ENCODE measurements at regions not wholly inside any gene's neighbourhood (a gene's known extent, or its start where the extent isn't known, plus 50 kb on each side); places are given as distances from the start of the nearest gene placed in this dataset.

DNA sequence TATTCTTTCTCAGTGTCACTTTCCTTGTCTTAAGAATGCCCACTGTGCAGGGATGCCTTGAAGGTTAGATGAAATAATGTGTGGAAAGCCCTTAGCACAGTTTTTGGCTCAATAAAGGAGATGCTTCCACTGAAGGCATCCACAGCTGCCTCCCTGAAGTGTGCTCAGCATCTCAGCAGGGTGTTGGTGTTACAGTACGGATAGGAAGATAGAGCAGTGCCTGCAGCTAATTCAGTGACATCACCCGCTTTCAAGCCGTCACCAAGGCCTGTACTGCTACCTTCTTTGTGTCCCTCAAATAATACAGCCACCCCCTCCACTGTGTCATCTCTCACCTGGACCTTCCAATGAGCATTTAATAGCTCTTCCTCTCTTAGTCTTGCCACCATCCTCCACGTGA is 59.0 kb downstream of the NDUFS5 start:
- no peak for DNase-seq

DNA sequence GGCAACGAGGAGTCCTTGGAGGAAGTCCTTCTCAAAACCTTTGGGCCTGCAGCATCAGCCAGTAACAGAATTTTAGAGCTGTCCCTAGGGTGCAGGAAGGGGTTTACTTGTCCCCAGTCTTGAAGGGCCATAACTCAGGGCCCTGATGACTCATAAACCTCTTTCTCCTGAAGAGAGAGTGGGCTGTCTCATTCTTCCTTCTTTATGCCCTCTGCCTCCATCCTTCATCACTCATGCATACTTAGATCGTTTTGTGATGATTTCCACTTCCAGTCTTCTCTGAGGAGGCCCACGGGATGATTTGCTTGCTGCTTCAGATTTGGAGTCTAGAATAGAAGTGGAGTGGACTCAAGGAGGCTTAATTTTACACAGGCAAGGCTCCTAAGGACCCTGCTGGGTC is 60.2 kb downstream of the NDUFS5 start:
- no peak for DNase-seq

- DNase-seq: no peak
These were observed 60.8 kb downstream of the NDUFS5 start for GRCh38 chr1:39086865-39087409.

DNA sequence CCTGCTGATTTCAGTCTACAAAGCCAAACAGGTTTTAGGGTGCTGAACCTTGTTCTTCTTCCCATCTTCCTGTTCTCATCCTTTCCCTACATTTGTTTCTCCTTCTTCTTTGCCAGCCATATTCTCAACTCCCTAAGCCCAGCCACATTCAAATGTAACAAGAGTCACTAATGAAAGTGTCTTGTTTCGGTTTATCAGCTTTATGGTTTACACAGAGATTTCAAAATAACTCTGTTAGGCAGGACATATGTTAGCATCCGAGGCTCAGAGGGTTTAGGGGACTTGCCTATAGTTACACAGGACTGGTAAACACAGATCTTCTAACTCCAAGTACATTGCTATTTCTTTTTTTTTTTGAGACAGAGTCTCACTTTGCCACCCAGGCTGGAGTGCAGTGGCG is 61.3 kb downstream of the NDUFS5 start:
- no peak for DNase-seq

DNA sequence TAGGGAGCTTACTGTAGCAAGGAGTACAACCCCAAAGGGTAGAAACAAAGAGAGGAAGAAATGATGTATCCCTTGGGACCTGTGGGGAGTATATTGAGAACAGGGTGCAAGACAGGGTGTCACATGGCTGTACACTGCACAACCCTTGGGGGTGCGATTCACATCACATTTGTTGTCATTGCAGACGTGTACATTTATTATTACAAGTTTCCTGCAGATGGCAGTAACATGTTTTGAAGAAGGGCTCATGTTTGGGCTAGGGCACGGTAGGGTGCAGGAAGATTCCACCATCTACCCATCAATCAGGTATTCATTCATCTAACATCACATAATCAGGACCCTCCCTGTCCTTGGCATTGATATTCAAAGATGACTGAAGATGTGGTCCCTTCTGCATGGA is 62.5 kb downstream of the NDUFS5 start:
- DNase-seq: no peak

GRCh38 chr1:39089931-39090521 is 63.9 kb downstream of the NDUFS5 start:
- no peak for DNase-seq

- no peak for DNase-seq
These were observed 64.7 kb downstream of the NDUFS5 start for GRCh38 chr1:39090757-39091380.

DNA sequence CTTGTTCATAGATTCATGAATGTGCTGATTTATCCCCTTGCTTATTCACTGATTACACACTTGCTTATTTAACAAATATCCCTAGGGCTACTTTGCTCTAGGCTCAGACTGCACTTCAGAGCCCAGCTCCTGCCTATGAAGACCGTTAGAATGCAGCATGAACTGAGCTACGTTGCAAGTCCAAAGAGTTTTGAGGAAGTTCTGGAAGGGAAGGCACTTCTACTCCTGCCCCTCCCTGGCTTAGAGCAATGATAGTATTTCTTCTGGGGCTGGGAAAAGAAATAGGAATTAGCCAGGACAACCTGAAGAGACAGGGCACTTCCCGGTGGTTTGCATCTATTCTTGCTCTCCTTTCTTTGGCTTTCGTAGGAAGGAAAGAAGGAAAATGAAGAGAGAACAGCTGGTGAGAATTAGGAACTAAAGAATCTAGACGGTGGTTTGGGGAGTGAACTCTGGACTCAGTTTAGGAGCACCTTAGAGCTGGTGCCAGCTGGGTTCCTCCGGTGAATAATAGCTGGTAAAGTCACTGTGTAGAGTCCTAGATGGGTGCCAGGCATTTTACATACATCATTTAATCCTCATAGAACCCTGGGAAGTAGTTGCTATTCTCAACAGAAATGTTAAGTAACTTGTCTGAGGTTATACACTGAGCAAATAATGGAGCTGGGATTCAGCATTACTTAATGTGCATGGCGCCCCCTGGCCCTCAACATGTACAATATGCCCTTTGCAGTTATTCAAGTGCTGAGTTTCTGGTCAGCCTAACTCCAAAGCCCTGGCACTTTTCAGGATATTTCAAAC is 65.9 kb downstream of the NDUFS5 start:
- peak; percentile 56 for DNase-seq

GRCh38 chr1:39094685-39095084 is 68.5 kb downstream of the NDUFS5 start:
- DNase-seq: no peak

GRCh38 chr1:39098546-39099250 is 72.5 kb downstream of the NDUFS5 start:
- DNase-seq: peak; percentile 66

DNA sequence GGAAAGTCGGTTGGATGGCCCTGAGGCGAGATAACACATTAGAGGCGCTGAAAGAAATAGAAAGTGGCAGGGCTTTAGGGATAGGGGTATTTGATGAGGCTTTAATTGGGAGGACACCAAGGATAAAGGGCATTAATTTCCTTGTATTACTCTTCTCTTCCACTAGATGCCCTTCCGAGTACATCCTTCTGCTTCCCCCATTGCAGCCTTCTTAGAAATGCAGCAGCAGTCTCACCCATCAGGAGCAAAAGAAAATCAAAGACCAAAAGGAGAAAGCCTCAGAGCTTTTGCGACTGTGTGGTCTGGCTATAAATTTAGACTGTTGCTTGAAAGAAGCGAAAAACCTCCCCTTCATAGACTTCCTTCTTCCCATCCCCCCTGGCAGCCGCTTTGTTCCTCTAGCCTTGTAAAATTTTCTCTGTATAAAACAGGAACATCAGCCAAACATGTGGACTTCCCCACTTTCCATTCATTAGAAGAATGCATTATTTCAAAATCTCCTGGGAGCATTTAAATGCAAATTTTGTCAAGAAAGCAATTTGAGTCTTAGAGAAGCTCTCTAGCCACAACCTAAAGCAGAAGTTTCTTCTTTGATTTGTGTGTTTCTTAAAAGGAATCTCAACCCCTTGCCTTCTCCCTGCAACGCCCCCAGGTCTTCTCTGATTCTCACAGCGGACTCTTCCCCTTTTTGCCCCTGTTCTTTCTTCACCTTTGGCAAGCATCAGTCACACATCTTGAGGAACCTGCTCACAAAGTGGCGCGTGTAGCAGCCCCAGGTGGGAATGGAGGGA is 76.6 kb downstream of the NDUFS5 start:
- DNase-seq: peak; percentile 37

GRCh38 chr1:39103328-39104157 is 77.4 kb downstream of the NDUFS5 start:
- DNase-seq: no peak

DNA sequence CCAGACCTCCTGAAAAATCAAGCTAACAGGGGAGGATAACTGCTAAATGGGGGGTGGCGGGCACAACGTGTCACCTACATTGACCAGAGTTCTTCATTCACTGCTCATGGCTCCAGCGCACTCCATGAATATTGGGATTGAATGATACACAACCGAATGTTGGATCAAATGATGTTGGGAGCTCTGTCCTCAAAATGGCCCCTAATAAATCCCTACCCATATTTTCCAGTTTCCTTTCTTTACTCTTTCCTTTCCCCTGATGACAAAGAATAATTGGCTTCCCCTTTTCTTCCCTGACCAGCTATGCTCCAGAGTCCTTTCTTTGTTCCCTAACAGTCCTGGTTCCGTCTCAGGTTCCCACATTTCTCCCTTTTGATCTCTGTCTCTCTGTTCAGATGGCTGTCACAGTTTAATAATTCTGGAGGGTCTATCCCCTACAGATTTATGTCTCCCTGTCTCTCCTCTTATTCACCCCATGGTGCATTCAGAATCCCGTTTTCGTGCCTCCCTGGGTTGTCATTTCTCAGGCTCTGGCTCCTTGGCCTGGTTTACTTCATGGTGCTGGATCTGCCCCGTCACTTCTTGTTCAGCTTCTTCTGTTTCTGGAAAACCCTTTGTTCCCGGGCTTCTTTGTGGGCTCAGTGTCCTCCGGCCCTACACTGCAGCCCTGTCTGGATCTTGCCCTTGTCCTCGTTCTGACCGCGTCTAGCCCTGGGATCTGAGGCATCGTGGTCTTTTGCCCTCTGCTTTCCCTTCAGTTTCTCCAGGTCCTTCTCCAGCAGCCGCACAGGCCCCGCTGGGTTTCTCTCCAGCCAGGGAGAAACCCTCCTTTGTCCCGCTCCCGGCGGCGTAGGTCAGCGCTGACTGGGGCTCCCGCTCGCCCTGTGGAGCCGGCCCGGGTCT is 78.3 kb downstream of the NDUFS5 start:
- no peak for DNase-seq

- peak; percentile 76 for DNase-seq
These were observed 79.1 kb downstream of the NDUFS5 start for GRCh38 chr1:39105061-39105840.

GRCh38 chr1:39105841-39106765 is 80.0 kb downstream of the NDUFS5 start:
- peak; percentile 55 for DNase-seq

GRCh38 chr1:39106801-39107327 is 80.7 kb downstream of the NDUFS5 start:
- DNase-seq: no peak

DNA sequence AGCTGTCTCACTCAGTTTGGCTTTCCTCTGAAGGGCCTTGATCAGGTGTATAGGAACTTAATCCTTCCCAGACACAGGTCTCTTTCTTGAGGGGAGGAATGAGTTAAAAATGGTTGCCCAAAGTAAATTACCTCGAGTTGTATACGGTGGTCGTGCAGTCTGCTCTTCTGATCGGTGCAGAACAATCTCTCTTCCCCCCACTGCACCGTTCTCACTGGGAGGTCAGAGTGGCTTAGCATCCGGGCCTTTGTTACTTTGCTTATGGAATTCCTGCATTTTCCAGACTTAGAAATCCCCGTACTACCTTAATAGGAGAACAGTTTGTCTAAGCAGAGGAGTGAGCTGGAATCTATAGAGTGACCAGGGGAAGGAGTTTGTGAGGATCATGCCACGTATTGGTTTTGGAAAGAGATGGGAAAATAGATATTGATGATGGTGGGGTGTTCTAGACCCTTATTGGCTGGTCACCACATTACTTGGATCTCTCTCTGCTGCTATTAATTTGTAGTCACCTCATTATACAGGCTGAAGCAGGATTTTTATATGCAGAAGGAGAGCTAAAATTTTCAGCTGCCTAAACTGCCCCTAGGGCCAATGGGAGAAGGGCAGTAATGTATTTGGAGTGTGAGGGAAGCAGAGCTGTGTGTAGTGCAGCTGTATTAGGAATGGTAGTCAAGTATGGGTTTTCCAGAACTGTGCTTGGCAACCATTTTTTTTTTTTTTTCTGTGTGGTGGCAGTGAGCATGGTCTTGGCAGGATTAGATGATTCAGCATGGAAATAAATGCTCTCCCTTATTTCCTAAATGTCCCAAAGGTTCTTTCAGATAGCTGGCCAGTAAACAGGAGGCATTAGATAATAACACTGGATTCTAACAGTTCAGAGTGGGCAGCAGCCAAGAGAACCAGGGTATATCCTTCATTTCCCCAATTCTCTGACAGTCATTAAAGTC is 81.5 kb downstream of the NDUFS5 start:
- no peak for DNase-seq

All from stimulated activated CD4-positive, alpha-beta T cell treated with anti-CD3 and anti-CD28 coated beads, Interleukin-15, amount 100 ng/mL, for 24 hours (primary cell).